ENCODE measurements at regions not wholly inside any gene's neighbourhood (a gene's known extent, or its start where the extent isn't known, plus 50 kb on each side); places are given as distances from the start of the nearest gene placed in this dataset.

DNA sequence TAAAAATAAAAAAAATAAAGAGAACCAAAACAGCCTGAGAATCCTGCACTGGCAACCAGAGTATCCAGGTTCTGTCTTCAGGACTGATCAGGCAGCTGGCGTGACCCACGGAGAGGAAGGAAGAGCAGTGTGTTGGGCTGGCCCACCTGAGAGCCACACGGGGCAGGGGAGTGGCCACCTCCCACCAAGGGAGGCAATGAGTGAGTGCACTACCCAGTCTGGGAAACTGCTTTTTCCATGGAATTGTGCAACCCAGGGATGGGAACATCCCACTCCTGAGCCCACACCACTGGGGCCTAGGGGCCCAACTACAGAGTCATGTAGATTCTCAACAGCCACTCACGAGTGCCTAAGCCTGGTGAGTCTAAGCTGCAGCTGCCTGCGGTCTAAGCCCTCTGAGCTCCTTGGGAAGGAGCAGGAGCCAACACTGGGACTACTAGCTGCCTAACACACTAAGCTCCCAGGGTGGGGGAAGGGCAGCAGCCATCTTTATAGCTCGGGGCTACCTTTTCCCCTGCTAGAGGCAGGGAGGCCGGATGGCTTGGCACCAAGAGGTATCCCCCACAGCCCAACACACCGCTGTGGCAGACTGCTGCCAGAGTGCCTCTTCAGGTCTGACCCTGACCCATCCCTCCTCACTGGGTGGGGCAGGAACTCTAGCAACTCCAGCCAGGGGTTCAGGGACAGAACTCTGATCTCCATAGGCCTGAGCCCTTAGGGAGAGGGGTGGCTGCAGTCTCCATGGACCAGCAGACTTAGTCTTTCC is 610.9 kb downstream of the RERGL start:
- no peaks in the 10 kb centered on the region for H3K36me3 ChIP-seq (ENCODE audit: control insufficient read depth, low read length)
- no peaks in the 10 kb centered on the region for H3K79me2 ChIP-seq (ENCODE audit: control insufficient read depth, low read length)
- TF ChIP-seq, protein P1, sequence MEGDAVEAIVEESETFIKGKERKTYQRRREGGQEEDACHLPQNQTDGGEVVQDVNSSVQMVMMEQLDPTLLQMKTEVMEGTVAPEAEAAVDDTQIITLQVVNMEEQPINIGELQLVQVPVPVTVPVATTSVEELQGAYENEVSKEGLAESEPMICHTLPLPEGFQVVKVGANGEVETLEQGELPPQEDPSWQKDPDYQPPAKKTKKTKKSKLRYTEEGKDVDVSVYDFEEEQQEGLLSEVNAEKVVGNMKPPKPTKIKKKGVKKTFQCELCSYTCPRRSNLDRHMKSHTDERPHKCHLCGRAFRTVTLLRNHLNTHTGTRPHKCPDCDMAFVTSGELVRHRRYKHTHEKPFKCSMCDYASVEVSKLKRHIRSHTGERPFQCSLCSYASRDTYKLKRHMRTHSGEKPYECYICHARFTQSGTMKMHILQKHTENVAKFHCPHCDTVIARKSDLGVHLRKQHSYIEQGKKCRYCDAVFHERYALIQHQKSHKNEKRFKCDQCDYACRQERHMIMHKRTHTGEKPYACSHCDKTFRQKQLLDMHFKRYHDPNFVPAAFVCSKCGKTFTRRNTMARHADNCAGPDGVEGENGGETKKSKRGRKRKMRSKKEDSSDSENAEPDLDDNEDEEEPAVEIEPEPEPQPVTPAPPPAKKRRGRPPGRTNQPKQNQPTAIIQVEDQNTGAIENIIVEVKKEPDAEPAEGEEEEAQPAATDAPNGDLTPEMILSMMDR (IDR thresholded peaks at IDR 0.05; ENCODE audit: low read depth, low read length, poor library complexity, severe bottlenecking), result no peak
- no peak for TF ChIP-seq EZH2phosphoT487 (IDR thresholded peaks at IDR 0.05; ENCODE audit: borderline replicate concordance, low read length)
- H3K9me2 ChIP-seq (replicated peaks; ENCODE audit: control insufficient read depth, low read length), result no peaks in the 10 kb centered on the region
- H3K4me2 ChIP-seq (ENCODE audit: low read length), result no peak overlapping the region
- H4K20me1 ChIP-seq (ENCODE audit: control insufficient read depth, insufficient read depth, low read depth, low read length), result no peaks in the 10 kb centered on the region
- no peak overlapping the region for H3K4me3 ChIP-seq (ENCODE audit: low read length)
- H3F3A ChIP-seq (ENCODE audit: control insufficient read depth, insufficient read depth), result no peaks in the 10 kb centered on the region
- peaks cover 4% of the 10 kb centered on the region; the same call in 1 of the 2 replicates for H3K4me1 ChIP-seq (ENCODE audit: control insufficient read depth, low read length)
- H3K27me3 ChIP-seq (ENCODE audit: control insufficient read depth, low read length), result no peaks in the 10 kb centered on the region
- no peak overlapping the region for H3K27ac ChIP-seq (ENCODE audit: low read depth, low read length)
- H3K9me3 ChIP-seq (ENCODE audit: control insufficient read depth, insufficient read depth, low read length), result 0 out of 2 replicates have a peak, but pooled peaks cover 4% of the 10 kb centered on the region

DNA sequence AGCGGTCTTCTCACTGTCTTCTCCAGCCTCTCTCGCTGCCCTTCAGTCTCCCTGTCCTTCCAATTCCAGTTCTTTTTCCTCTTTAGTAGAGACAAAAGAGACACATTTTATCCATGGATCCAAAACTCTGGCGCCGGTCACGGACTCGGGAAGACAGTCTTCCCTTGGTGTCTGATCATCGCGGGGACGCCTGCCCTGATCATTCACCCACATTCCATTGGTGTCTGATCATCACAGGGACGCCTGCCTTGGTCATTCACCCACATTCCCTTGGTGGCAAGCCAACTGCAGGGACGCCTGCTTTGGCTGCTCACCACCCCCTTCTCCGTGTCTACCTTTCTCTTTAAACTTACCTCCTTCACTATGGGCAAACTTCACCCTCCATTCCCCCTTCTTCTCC is 619.5 kb downstream of the RERGL start:
- H3F3A ChIP-seq (ENCODE audit: control insufficient read depth, insufficient read depth), result no peaks in the 10 kb centered on the region
- no peaks in the 10 kb centered on the region for H3K4me1 ChIP-seq (ENCODE audit: control insufficient read depth, low read length)
- TF ChIP-seq, protein P1 (IDR thresholded peaks at IDR 0.05; ENCODE audit: low read depth, low read length, poor library complexity, severe bottlenecking), result no peak
- no peak for TF ChIP-seq EZH2phosphoT487 (IDR thresholded peaks at IDR 0.05; ENCODE audit: borderline replicate concordance, low read length)
- no peaks in the 10 kb centered on the region for H4K20me1 ChIP-seq (ENCODE audit: control insufficient read depth, insufficient read depth, low read depth, low read length)
- H3K27me3 ChIP-seq (ENCODE audit: control insufficient read depth, low read length), result no peaks in the 10 kb centered on the region
- no peaks in the 10 kb centered on the region for H3K9me2 ChIP-seq (replicated peaks; ENCODE audit: control insufficient read depth, low read length)
- no peaks in the 10 kb centered on the region for H3K36me3 ChIP-seq (ENCODE audit: control insufficient read depth, low read length)
- H3K9me3 ChIP-seq (ENCODE audit: control insufficient read depth, insufficient read depth, low read length), result no peaks in the 10 kb centered on the region
- H3K4me2 ChIP-seq (ENCODE audit: low read length), result no peak overlapping the region
- H3K79me2 ChIP-seq (ENCODE audit: control insufficient read depth, low read length), result no peaks in the 10 kb centered on the region
- H3K27ac ChIP-seq (ENCODE audit: low read depth, low read length), result no peak overlapping the region
- H3K4me3 ChIP-seq (ENCODE audit: low read length), result no peak overlapping the region

DNA sequence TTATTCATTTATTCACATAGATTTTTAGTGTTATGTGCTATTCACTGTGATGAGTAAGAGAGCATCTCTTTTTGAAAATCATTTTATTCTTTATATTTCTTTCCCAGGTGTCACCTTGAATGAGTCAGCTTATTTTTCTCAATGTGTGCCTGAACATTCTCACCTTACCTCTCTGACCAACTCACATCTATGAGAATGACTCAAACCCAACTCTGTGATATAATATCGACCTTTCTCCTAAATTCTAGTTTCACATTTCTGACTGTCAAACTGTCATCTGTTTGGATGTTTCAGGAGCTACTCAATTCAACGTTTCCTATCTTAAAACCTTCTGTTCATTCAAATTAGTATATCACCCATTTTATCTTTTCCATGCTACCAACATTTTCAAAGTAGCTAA is 630.8 kb downstream of the RERGL start:
- no peaks in the 10 kb centered on the region for H4K20me1 ChIP-seq (ENCODE audit: control insufficient read depth, insufficient read depth, low read depth, low read length)
- H3K27me3 ChIP-seq (ENCODE audit: control insufficient read depth, low read length), result no peaks in the 10 kb centered on the region
- no peaks in the 10 kb centered on the region for H3K9me2 ChIP-seq (replicated peaks; ENCODE audit: control insufficient read depth, low read length)
- H3K9me3 ChIP-seq (ENCODE audit: control insufficient read depth, insufficient read depth, low read length), result no peaks in the 10 kb centered on the region
- no peaks in the 10 kb centered on the region for H3K79me2 ChIP-seq (ENCODE audit: control insufficient read depth, low read length)
- no peaks in the 10 kb centered on the region for H3F3A ChIP-seq (ENCODE audit: control insufficient read depth, insufficient read depth)
- H3K4me1 ChIP-seq (ENCODE audit: control insufficient read depth, low read length), result no peaks in the 10 kb centered on the region
- no peak overlapping the region for H3K4me2 ChIP-seq (ENCODE audit: low read length)
- no peak overlapping the region for H3K27ac ChIP-seq (ENCODE audit: low read depth, low read length)
- TF ChIP-seq EZH2phosphoT487 (IDR thresholded peaks at IDR 0.05; ENCODE audit: borderline replicate concordance, low read length), result no peak
- TF ChIP-seq, protein P1 (IDR thresholded peaks at IDR 0.05; ENCODE audit: low read depth, low read length, poor library complexity, severe bottlenecking), result no peak
- no peak overlapping the region for H3K4me3 ChIP-seq (ENCODE audit: low read length)
- no peaks in the 10 kb centered on the region for H3K36me3 ChIP-seq (ENCODE audit: control insufficient read depth, low read length)
